ENCODE measurements at regions not wholly inside any gene's neighbourhood (a gene's known extent, or its start where the extent isn't known, plus 50 kb on each side); places are given as distances from the start of the nearest gene placed in this dataset.

DNA sequence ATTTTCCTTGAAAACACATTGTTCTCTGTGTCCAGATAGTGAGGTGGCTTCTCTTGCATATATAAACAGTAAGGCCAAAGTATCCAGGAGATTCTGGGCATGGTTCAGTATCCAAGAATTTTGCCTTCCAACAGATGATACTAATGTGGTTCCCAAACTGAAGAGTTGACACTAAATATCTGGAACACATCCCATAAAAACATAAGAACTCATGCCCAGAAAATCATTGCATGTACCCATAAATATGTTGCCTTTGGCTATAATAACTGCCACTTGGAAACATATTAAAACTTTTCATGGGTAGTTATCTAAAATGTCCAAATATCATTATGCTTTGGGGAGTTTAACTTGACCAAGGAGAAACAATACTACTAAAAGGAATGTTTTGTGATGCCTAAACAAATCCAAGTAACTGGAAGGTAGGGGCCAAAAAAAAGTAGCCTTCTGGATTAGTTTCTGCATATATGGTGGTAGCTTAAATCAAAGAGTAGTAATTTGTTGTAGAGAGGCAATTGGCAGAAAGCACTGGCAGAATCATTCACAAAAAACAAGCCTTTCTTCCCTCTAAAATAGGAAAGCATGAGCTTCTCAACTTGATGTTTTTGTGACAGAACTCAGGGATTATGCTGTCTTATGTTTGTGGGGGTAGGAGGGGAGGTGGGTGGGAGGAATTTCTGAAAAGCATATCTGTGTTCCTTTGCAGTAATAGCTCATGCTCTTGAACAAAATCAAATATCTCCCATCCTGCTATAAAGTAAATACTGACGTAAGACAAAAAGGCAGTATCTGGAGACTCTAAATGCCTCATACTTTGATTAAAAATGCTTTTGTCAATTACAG lies 753.9 kb downstream of the TUSC7 start:
- H3K9me3 ChIP-seq, result no peaks in the 10 kb centered on the region
- DNase-seq, result no peak
- 85 to 86% methylated on average over 1 of the region's 1 CpG for WGBS, 2 donors
- H3K4me3 ChIP-seq (replicated peaks in 1 of 3), result no peak overlapping the region
- H3K36me3 ChIP-seq, result no peaks in the 10 kb centered on the region
- H3K27ac ChIP-seq, result no peak overlapping the region
- no peaks in the 10 kb centered on the region for H3K4me1 ChIP-seq
- no peaks in the 10 kb centered on the region for H3K27me3 ChIP-seq
- intact Hi-C loops (cut with DNase I), result no loop called here
- no peak for TF ChIP-seq POLR2A (IDR thresholded peaks at IDR 0.05)
- TF ChIP-seq, protein P1, sequence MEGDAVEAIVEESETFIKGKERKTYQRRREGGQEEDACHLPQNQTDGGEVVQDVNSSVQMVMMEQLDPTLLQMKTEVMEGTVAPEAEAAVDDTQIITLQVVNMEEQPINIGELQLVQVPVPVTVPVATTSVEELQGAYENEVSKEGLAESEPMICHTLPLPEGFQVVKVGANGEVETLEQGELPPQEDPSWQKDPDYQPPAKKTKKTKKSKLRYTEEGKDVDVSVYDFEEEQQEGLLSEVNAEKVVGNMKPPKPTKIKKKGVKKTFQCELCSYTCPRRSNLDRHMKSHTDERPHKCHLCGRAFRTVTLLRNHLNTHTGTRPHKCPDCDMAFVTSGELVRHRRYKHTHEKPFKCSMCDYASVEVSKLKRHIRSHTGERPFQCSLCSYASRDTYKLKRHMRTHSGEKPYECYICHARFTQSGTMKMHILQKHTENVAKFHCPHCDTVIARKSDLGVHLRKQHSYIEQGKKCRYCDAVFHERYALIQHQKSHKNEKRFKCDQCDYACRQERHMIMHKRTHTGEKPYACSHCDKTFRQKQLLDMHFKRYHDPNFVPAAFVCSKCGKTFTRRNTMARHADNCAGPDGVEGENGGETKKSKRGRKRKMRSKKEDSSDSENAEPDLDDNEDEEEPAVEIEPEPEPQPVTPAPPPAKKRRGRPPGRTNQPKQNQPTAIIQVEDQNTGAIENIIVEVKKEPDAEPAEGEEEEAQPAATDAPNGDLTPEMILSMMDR (IDR thresholded peaks at IDR 0.05), result no peak

DNA sequence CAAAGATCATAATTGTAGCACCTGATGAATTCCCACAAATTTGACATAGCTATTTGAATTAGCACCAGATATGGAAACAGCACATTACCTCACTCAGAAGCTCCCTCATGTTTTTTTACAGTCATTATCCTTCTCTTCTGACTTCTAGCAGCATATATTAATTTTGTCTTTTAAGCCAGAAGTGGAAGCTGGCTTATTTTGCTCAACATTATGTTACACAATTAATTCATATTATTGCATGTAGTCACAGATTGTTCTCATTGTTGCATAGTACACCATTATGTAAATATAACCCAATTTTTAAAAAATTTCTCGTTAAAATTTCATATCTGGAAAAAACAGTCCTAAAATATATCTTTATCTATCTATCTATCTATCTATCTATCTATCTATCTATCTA lies 762.3 kb downstream of the TUSC7 start:
- DNase-seq, result no peak
- 0 to 38% methylated on average over 1 of the region's 1 CpG for WGBS, 2 donors
- Histone ChIP-seq H3K36me3 (no peaks in the 10 kb centered on the region), H3K27ac (no peak overlapping the region), H3K4me3 (replicated peaks in 1 of 3) (no peak overlapping the region), H3K4me1 (no peaks in the 10 kb centered on the region), H3K27me3 (no peaks in the 10 kb centered on the region), H3K9me3 (no peaks in the 10 kb centered on the region)
- intact Hi-C loops (cut with DNase I), result no loop called here
- TF ChIP-seq, protein P1 (IDR thresholded peaks at IDR 0.05), result no peak
- TF ChIP-seq POLR2A (IDR thresholded peaks at IDR 0.05), result no peak

DNA sequence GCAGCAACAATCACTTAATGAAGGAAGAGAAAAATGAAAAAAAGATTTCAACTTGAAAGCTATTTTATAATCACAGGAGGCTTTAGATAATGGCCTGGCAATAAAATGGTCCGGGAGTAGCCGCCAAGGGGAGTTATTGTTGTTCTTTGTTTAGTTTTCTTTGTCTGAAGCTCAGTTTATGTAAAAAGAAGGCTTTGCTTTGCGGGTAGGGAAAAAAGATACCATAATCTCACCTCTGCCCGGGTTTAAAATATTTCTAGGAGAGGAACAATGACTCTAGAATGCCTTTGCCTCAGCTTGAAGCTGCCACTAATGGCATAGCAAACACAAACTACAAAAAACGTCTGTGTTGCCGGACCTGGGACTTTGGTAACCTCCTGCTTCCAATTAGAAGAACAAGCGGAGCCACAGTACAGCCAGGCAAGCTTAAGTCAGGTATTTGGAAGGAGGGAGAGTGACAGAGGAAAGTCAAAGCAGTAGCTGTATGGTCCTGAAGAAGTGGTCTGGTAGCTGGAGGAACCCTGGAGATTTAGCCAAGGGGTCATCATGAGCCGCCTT lies 764.5 kb downstream of the TUSC7 start:
- Histone ChIP-seq H3K4me3 (replicated peaks in 1 of 3) (no peak overlapping the region), H3K4me1 (no peaks in the 10 kb centered on the region), H3K9me3 (no peaks in the 10 kb centered on the region), H3K27me3 (no peaks in the 10 kb centered on the region), H3K36me3 (no peaks in the 10 kb centered on the region), H3K27ac (no peak overlapping the region)
- intact Hi-C loops (cut with DNase I), result no loop called here
- TF ChIP-seq POLR2A (IDR thresholded peaks at IDR 0.05), result no peak
- TF ChIP-seq, protein P1 (IDR thresholded peaks at IDR 0.05), result no peak
- DNase-seq, result no peak
- WGBS, 2 donors, result 40 to 46% methylated on average over 8 of the region's 8 CpGs

DNA sequence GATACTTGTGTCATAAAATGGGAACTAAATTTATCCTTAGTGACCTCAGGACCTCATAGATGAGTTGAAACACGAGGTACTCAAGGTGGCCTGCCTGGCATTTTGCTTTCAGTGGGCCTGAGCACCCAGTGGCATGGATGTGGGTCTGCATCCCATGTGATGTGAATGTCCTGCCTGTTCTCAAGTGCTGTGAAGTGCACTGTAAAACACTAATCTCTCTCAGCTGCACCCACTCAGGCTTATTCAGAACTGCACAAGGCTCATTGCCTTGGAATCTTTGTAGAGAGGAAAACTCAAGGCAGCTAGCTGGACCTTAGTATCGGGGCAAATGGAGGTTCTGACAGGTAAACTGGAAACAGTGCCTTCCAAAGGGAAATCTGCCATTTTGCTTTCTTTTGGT lies 767.0 kb downstream of the TUSC7 start:
- Histone ChIP-seq H3K4me3 (replicated peaks in 1 of 3) (no peak overlapping the region), H3K27me3 (no peaks in the 10 kb centered on the region), H3K4me1 (no peaks in the 10 kb centered on the region), H3K36me3 (no peaks in the 10 kb centered on the region), H3K27ac (no peak overlapping the region), H3K9me3 (no peaks in the 10 kb centered on the region)
- intact Hi-C loops (cut with DNase I), result no loop called here
- WGBS, 2 donors, result 50 to 78% methylated on average over 2 of the region's 2 CpGs
- no peak for DNase-seq
- TF ChIP-seq, protein P1 (IDR thresholded peaks at IDR 0.05), result no peak
- TF ChIP-seq POLR2A (IDR thresholded peaks at IDR 0.05), result no peak

DNA sequence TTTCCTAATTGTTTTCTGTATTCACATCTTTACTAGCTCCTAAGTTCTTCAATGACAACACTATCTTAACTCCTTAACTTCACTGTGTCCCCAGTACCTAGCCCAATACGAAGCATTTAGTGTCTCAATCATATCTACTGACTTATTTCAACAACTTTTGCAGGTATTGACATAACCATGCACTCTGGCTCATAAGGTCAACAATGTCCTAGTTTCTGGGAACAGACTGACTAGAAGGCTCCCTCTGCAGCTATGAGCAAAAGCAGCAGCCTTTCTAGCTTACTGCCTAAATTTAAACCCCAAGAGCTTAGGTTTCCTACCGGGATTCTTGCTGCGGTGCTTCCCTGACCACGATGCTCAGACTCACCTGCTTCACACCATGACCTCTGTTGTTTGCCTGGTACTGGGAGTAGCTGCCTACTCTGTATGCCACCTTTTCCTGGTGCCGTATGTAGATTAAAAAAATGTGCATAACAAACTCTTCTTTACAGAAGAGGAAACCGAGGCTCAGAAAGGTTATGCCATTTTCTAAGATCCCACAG lies 767.7 kb downstream of the TUSC7 start:
- 69 to 76% methylated on average over 6 of the region's 6 CpGs for WGBS, 2 donors
- H3K36me3 ChIP-seq, result no peaks in the 10 kb centered on the region
- TF ChIP-seq, protein P1 (IDR thresholded peaks at IDR 0.05), result no peak
- TF ChIP-seq POLR2A (IDR thresholded peaks at IDR 0.05), result no peak
- no peak for DNase-seq
- no peak overlapping the region for H3K27ac ChIP-seq
- no peaks in the 10 kb centered on the region for H3K9me3 ChIP-seq
- no peaks in the 10 kb centered on the region for H3K27me3 ChIP-seq
- intact Hi-C loops (cut with DNase I), result no loop called here
- H3K4me3 ChIP-seq (replicated peaks in 1 of 3), result no peak overlapping the region
- H3K4me1 ChIP-seq, result no peaks in the 10 kb centered on the region

Data from thyroid gland (tissue), 4 donors.